WTC11 (cell line): ENCODE measurements at regions not wholly inside any gene's neighbourhood (a gene's known extent, or its start where the extent isn't known, plus 50 kb on each side); places are given as distances from the start of the nearest gene placed in this dataset.

Experiments
- ATAC-seq: fragments of 200-7000 bp; cut with Tn5 transposase; 2 replicates; pipeline ENCODE4 v1.10.0; 2021; ENCODE audit warnings: mild to moderate bottlenecking, moderate library complexity
- CTCF ChIA-PET: fragments of 300-600 bp; sonication (Branson Sonifier 250); formaldehyde crosslinking; loops from one replicate; lab custom pipeline; 2021; ENCODE audit warnings: antibody characterized with exemption; lab: Charles Lee
- POLR2A ChIA-PET: fragments of 350-600 bp; sonication (Branson Sonifier 250); formaldehyde crosslinking; loops from one replicate; lab custom pipeline; 2021; ENCODE audit warnings: antibody characterized with exemption; lab: Charles Lee
- DNase-seq: peaks from one replicate; pipeline ENCODE4 v3.0.0; 2021; ENCODE audit warnings: low spot score
- H3K27ac Mint-ChIP-seq: 2 replicates; pipeline ENCODE4 v1.8.0; 2021; ENCODE audit warnings: mixed read lengths
- H3K27me3 Mint-ChIP-seq: 2 replicates; pipeline ENCODE4 v1.8.0; 2021; ENCODE audit warnings: low read depth, mild to moderate bottlenecking, moderate library complexity, mixed read lengths
- H3K36me3 Mint-ChIP-seq: 2 replicates; pipeline ENCODE4 v1.8.0; 2021; ENCODE audit warnings: mixed read lengths
- H3K4me1 Mint-ChIP-seq: 2 replicates; pipeline ENCODE4 v1.8.0; 2022; ENCODE audit warnings: mixed read lengths
- H3K4me3 Mint-ChIP-seq: 2 replicates; pipeline ENCODE4 v1.8.0; 2021; ENCODE audit warnings: mild to moderate bottlenecking, moderate library complexity, mixed read lengths
- H3K9me3 Mint-ChIP-seq: 2 replicates; pipeline ENCODE4 v1.8.0; 2021; ENCODE audit warnings: mixed read lengths
- AFF4 ChIP-seq: sonication (generic); formaldehyde crosslinking; IDR thresholded peaks from 2 replicates; pipeline ENCODE4 v1.8.1; 2023; ENCODE audit warnings: mild to moderate bottlenecking, missing genetic modification reagents, borderline replicate concordance
- ATF3 ChIP-seq: sonication (generic); formaldehyde crosslinking; conservative IDR thresholded peaks from 2 replicates; pipeline ENCODE4 v1.8.1; 2022; ENCODE audit warnings: mild to moderate bottlenecking, missing genetic modification reagents
- E2F1 ChIP-seq: sonication (generic); formaldehyde crosslinking; IDR thresholded peaks from 2 replicates; pipeline ENCODE4 v1.8.0; 2022; ENCODE audit warnings: mild to moderate bottlenecking, missing genetic modification reagents
- E2F4 ChIP-seq: sonication (generic); formaldehyde crosslinking; IDR thresholded peaks from 2 replicates; pipeline ENCODE4 v1.8.1; 2022; ENCODE audit warnings: low read depth, mild to moderate bottlenecking, moderate library complexity, missing genetic modification reagents, borderline replicate concordance
- ELF4 ChIP-seq: sonication (generic); formaldehyde crosslinking; IDR thresholded peaks from 2 replicates; pipeline ENCODE4 v1.8.1; 2022; ENCODE audit warnings: low read depth, mild to moderate bottlenecking, moderate library complexity, missing genetic modification reagents
- GRHL2 ChIP-seq: fragments of 250-450 bp; sonication (Bioruptor Pico); IDR thresholded peaks from 2 replicates; pipeline ENCODE4 v1.8.0; 2022; ENCODE audit warnings: mild to moderate bottlenecking, moderate library complexity; ENCODE audit not compliant: insufficient replicate concordance, severe bottlenecking
- GTF2I ChIP-seq: fragments of 250-450 bp; sonication (Bioruptor Pico); conservative IDR thresholded peaks from 2 replicates; pipeline ENCODE4 v1.4.0; 2021; ENCODE audit warnings: mild to moderate bottlenecking
- HMGA2 ChIP-seq: fragments of 250-450 bp; sonication (Bioruptor Pico); IDR thresholded peaks from 2 replicates; pipeline ENCODE4 v1.4.0; 2021; ENCODE audit warnings: mild to moderate bottlenecking, moderate library complexity
- KAT7 ChIP-seq: sonication (generic); formaldehyde crosslinking; IDR thresholded peaks from 2 replicates; pipeline ENCODE4 v1.8.1; 2023; ENCODE audit warnings: missing genetic modification reagents, mild to moderate bottlenecking, borderline replicate concordance
- NFATC4 ChIP-seq: fragments of 250-450 bp; sonication (Bioruptor Pico); IDR thresholded peaks from 2 replicates; pipeline ENCODE4 v1.9.0; 2021; ENCODE audit warnings: mild to moderate bottlenecking
- NFE2L1 ChIP-seq: sonication (generic); formaldehyde crosslinking; IDR thresholded peaks from 2 replicates; pipeline ENCODE4 v1.8.1; 2023; ENCODE audit warnings: missing genetic modification reagents
- NFYB ChIP-seq: sonication (generic); formaldehyde crosslinking; conservative IDR thresholded peaks from 2 replicates; pipeline ENCODE4 v1.8.0; 2022; ENCODE audit warnings: low read depth, missing genetic modification reagents
- OVOL2 ChIP-seq: fragments of 250-450 bp; sonication (Bioruptor Pico); IDR thresholded peaks from 2 replicates; pipeline ENCODE4 v1.9.0; 2021; ENCODE audit warnings: mild to moderate bottlenecking, borderline replicate concordance
- RORB ChIP-seq: fragments of 250-450 bp; sonication (Bioruptor Pico); IDR thresholded peaks from 2 replicates; pipeline ENCODE4 v1.9.0; 2021; ENCODE audit warnings: mild to moderate bottlenecking
- TCF7 ChIP-seq: sonication (generic); formaldehyde crosslinking; IDR thresholded peaks from 2 replicates; pipeline ENCODE4 v1.8.0; 2022; ENCODE audit warnings: mild to moderate bottlenecking, low read depth, missing genetic modification reagents, moderate library complexity
- TEAD4 ChIP-seq: sonication (generic); formaldehyde crosslinking; IDR thresholded peaks from 2 replicates; pipeline ENCODE4 v1.8.0; 2022; ENCODE audit warnings: mild to moderate bottlenecking, missing genetic modification reagents
- USF2 ChIP-seq: sonication (generic); formaldehyde crosslinking; IDR thresholded peaks from 2 replicates; pipeline ENCODE4 v1.8.1; 2023; ENCODE audit warnings: mild to moderate bottlenecking, missing genetic modification reagents, moderate library complexity
- ZMAT4 ChIP-seq: fragments of 250-450 bp; sonication (Bioruptor Pico); IDR thresholded peaks from 2 replicates; pipeline ENCODE4 v1.9.0; 2021; ENCODE audit warnings: mild to moderate bottlenecking
- ZNF232 ChIP-seq: sonication (generic); formaldehyde crosslinking; IDR thresholded peaks from 2 replicates; pipeline ENCODE4 v1.8.0; 2022; ENCODE audit warnings: mild to moderate bottlenecking, missing genetic modification reagents
- ZNF263 ChIP-seq: sonication (generic); formaldehyde crosslinking; IDR thresholded peaks from 2 replicates; pipeline ENCODE4 v1.8.1; 2022; ENCODE audit warnings: low read depth, mild to moderate bottlenecking, moderate library complexity, missing genetic modification reagents
- ZNF396 ChIP-seq: fragments of 250-450 bp; sonication (Bioruptor Pico); IDR thresholded peaks from 2 replicates; pipeline ENCODE4 v1.8.0; 2021; ENCODE audit warnings: mild to moderate bottlenecking, moderate library complexity, borderline replicate concordance
- ZNF416 ChIP-seq: fragments of 250-450 bp; sonication (Bioruptor Pico); IDR thresholded peaks from 2 replicates; pipeline ENCODE4 v1.9.0; 2021; ENCODE audit warnings: mild to moderate bottlenecking, inconsistent platforms
- ZNF423 ChIP-seq: fragments of 250-450 bp; sonication (Bioruptor Pico); IDR thresholded peaks from 2 replicates; pipeline ENCODE4 v2.1.2; 2022; ENCODE audit warnings: mild to moderate bottlenecking, moderate library complexity
- ZNF671 ChIP-seq: fragments of 250-450 bp; sonication (Bioruptor Pico); IDR thresholded peaks from 2 replicates; pipeline ENCODE4 v1.8.0; 2021; ENCODE audit warnings: mild to moderate bottlenecking
- ZSCAN18 ChIP-seq: fragments of 250-450 bp; sonication (Bioruptor Pico); IDR thresholded peaks from 2 replicates; pipeline ENCODE4 v2.1.2; 2022; ENCODE audit warnings: mild to moderate bottlenecking, moderate library complexity

- ChIA-PET POLR2A (no interaction called here), CTCF (no interaction called here)
- H3K4me1 Mint-ChIP-seq: no peaks in the 10 kb centered on the region
- H3K4me3 Mint-ChIP-seq: no peak overlapping the region
- DNase-seq (no peak), ATAC-seq (no peak)
- no peaks in the 10 kb centered on the region for H3K27me3 Mint-ChIP-seq
- no peaks in the 10 kb centered on the region for H3K36me3 Mint-ChIP-seq
- no peaks in the 10 kb centered on the region for H3K9me3 Mint-ChIP-seq
- no peak overlapping the region for H3K27ac Mint-ChIP-seq
- TF ChIP-seq ZNF423: no peak
Observed at GRCh38 chr2:180778291-180778690, 202.1 kb upstream of the UBE2E3 start.

GRCh38 chr2:180776921-180777320 is 203.5 kb upstream of the UBE2E3 start:
- Mint-ChIP-seq H3K9me3 (no peaks in the 10 kb centered on the region), H3K4me3 (no peak overlapping the region), H3K4me1 (no peaks in the 10 kb centered on the region), H3K27ac (no peak overlapping the region), H3K27me3 (no peaks in the 10 kb centered on the region), H3K36me3 (no peaks in the 10 kb centered on the region)
- CTCF ChIA-PET: no interaction called here
- POLR2A ChIA-PET: no interaction called here
- no peak for ATAC-seq
- TF ChIP-seq ZNF671 (CRISPR knock-in tag) (no peak), E2F4 (CRISPR knock-in tag) (no peak), ZSCAN18 (CRISPR knock-in tag) (no peak), OVOL2 (no peak), TCF7 (no peak), GTF2I (CRISPR knock-in tag) (no peak), RORB (CRISPR knock-in tag) (no peak), ZNF416 (CRISPR knock-in tag) (no peak), ZNF396 (CRISPR knock-in tag) (no peak), ZNF232 (CRISPR knock-in tag) (no peak), HMGA2 (no peak), ATF3 (CRISPR knock-in tag) (no peak), KAT7 (no peak), ZMAT4 (CRISPR knock-in tag) (no peak)
- no peak for DNase-seq

- H3K36me3 Mint-ChIP-seq: no peaks in the 10 kb centered on the region
- no peak overlapping the region for H3K27ac Mint-ChIP-seq
- H3K9me3 Mint-ChIP-seq: no peaks in the 10 kb centered on the region
- H3K4me3 Mint-ChIP-seq: no peak overlapping the region
- CTCF ChIA-PET: no interaction called here
- no peaks in the 10 kb centered on the region for H3K4me1 Mint-ChIP-seq
- DNase-seq (no peak), ATAC-seq (no peak)
- H3K27me3 Mint-ChIP-seq: no peaks in the 10 kb centered on the region
- POLR2A ChIA-PET: no interaction called here
- TF ChIP-seq NFATC4 (CRISPR knock-in tag) (no peak), USF2 (CRISPR knock-in tag) (no peak), ZNF263 (CRISPR knock-in tag) (no peak), ZMAT4 (CRISPR knock-in tag) (no peak), NFE2L1 (CRISPR knock-in tag) (no peak), ELF4 (no peak), GRHL2 (CRISPR knock-in tag) (no peak), NFYB (CRISPR knock-in tag) (no peak), E2F1 (CRISPR knock-in tag) (no peak), AFF4 (CRISPR knock-in tag) (no peak), TEAD4 (CRISPR knock-in tag) (no peak)
Observed at GRCh38 chr2:180775711-180776110, 204.7 kb upstream of the UBE2E3 start.
